ENCODE measurements at regions not wholly inside any gene's neighbourhood (a gene's known extent, or its start where the extent isn't known, plus 50 kb on each side); places are given as distances from the start of the nearest gene placed in this dataset.

GRCh38 chr18:60188958-60189357 is 183.6 kb downstream of the MC4R start:
- no peak for TF ChIP-seq CTCF (IDR thresholded peaks at IDR 0.05)
- TF ChIP-seq POLR2AphosphoS5 (IDR thresholded peaks at IDR 0.05), result no peak

All from breast epithelium (tissue), 3 donors.